Loucy (cell line): ENCODE measurements at regions not wholly inside any gene's neighbourhood (a gene's known extent, or its start where the extent isn't known, plus 50 kb on each side); places are given as distances from the start of the nearest gene placed in this dataset.

Experiments used
- H2AFZ ChIP-seq: fragments of 200-600 bp; sonication (generic); 2 replicates; pipeline ENCODE4 v1.6.0; 2016; ENCODE audit warnings: antibody characterized with exemption, mild to moderate bottlenecking, low read length, moderate library complexity
- H3F3A ChIP-seq: fragments of 200-600 bp; 2 replicates; pipeline ENCODE4 v1.6.0; 2016; ENCODE audit warnings: antibody characterized with exemption, low read depth, mild to moderate bottlenecking
- H3K27me3 ChIP-seq: fragments of 200-600 bp; sonication (generic); 2 replicates; pipeline ENCODE4 v1.6.1; 2014; ENCODE audit warnings: low read length, mild to moderate bottlenecking; ENCODE audit not compliant: insufficient read depth, poor library complexity, severe bottlenecking
- H3K36me3 ChIP-seq: fragments of 200-600 bp; sonication (generic); 2 replicates; pipeline ENCODE4 v1.6.1; 2016; ENCODE audit warnings: low read length; ENCODE audit not compliant: insufficient read depth
- H3K4me1 ChIP-seq: fragments of 200-600 bp; sonication (generic); 2 replicates; pipeline ENCODE4 v1.5.1; 2014; ENCODE audit warnings: low read length, mild to moderate bottlenecking; ENCODE audit not compliant: insufficient read depth, poor library complexity, severe bottlenecking
- H3K4me2 ChIP-seq: fragments of 200-600 bp; sonication (generic); 2 replicates; pipeline ENCODE4 v1.6.0; 2014; ENCODE audit warnings: antibody characterized with exemption, low read length, low read depth, mild to moderate bottlenecking; ENCODE audit not compliant: poor library complexity, severe bottlenecking
- H3K4me3 ChIP-seq: fragments of 200-600 bp; sonication (generic); 2 replicates; pipeline ENCODE4 v1.5.1; 2014; ENCODE audit warnings: low read length, mild to moderate bottlenecking, mixed read lengths; ENCODE audit not compliant: poor library complexity, severe bottlenecking
- H3K79me2 ChIP-seq: fragments of 200-600 bp; sonication (generic); 2 replicates; pipeline ENCODE4 v1.6.1; 2014; ENCODE audit warnings: low read length; ENCODE audit not compliant: insufficient read depth
- H3K9ac ChIP-seq: fragments of 200-600 bp; sonication (generic); 2 replicates; pipeline ENCODE4 v1.6.0; 2014; ENCODE audit warnings: mild to moderate bottlenecking, low read depth, low read length, moderate library complexity; ENCODE audit not compliant: poor library complexity, severe bottlenecking
- H3K9me2 ChIP-seq: fragments of 200-600 bp; sonication (generic); replicated peaks from 2 replicates; pipeline ENCODE4 v1.6.1; 2016; ENCODE audit warnings: low read depth, low read length, mixed read lengths
- H3K9me3 ChIP-seq: fragments of 200-600 bp; sonication (generic); 2 replicates; pipeline ENCODE4 v1.6.1; 2014; ENCODE audit warnings: mild to moderate bottlenecking, antibody characterized with exemption, low read length, low read depth; ENCODE audit not compliant: insufficient read depth
- H4K20me1 ChIP-seq: fragments of 200-600 bp; sonication (generic); 2 replicates; pipeline ENCODE4 v1.6.0; 2014; ENCODE audit warnings: antibody characterized with exemption, low read length, mild to moderate bottlenecking; ENCODE audit not compliant: insufficient read depth, poor library complexity, severe bottlenecking
- CTCF ChIP-seq: fragments of 200-600 bp; sonication (generic); conservative IDR thresholded peaks from 2 replicates; pipeline ENCODE4 v1.5.1; 2014; ENCODE audit warnings: mild to moderate bottlenecking, antibody characterized with exemption, low read length
- EZH2phosphoT487 ChIP-seq: fragments of 200-600 bp; IDR thresholded peaks from 2 replicates; pipeline ENCODE4 v1.6.1; 2018; ENCODE audit warnings: antibody characterized with exemption, mild to moderate bottlenecking, moderate library complexity, borderline replicate concordance

GRCh38 chr6:1197309-1197708 is 114.6 kb upstream of the FOXQ1 start:
- no peaks in the 10 kb centered on the region for H3K4me1 ChIP-seq
- no peak overlapping the region for H3K4me2 ChIP-seq
- no peak overlapping the region for H3K4me3 ChIP-seq
- no peaks in the 10 kb centered on the region for H4K20me1 ChIP-seq
- no peaks in the 10 kb centered on the region for H3K27me3 ChIP-seq
- TF ChIP-seq EZH2phosphoT487 (no peak), CTCF (no peak)
- H2AFZ ChIP-seq, result no peak overlapping the region
- no peaks in the 10 kb centered on the region for H3K36me3 ChIP-seq
- no peaks in the 10 kb centered on the region for H3K9me3 ChIP-seq
- H3F3A ChIP-seq, result no peaks in the 10 kb centered on the region
- no peak overlapping the region for H3K9ac ChIP-seq
- no peaks in the 10 kb centered on the region for H3K79me2 ChIP-seq
- H3K9me2 ChIP-seq, result no peaks in the 10 kb centered on the region

- H3K27me3 ChIP-seq, result no peaks in the 10 kb centered on the region
- no peaks in the 10 kb centered on the region for H3K79me2 ChIP-seq
- H3K9me2 ChIP-seq, result no peaks in the 10 kb centered on the region
- no peak for TF ChIP-seq CTCF
- TF ChIP-seq EZH2phosphoT487, result no peak
- no peaks in the 10 kb centered on the region for H3K9me3 ChIP-seq
- H4K20me1 ChIP-seq, result no peaks in the 10 kb centered on the region
- H3F3A ChIP-seq, result no peaks in the 10 kb centered on the region
- H3K4me1 ChIP-seq, result peaks cover 7% of the 10 kb centered on the region
- no peak overlapping the region for H3K9ac ChIP-seq
- H3K36me3 ChIP-seq, result no peaks in the 10 kb centered on the region
- no peak overlapping the region for H3K4me3 ChIP-seq
- no peak overlapping the region for H3K4me2 ChIP-seq
- no peak overlapping the region for H2AFZ ChIP-seq
Observed at GRCh38 chr6:1191141-1191630, 120.7 kb upstream of the FOXQ1 start.

GRCh38 chr6:1190366-1190765 is 121.5 kb upstream of the FOXQ1 start:
- no peak overlapping the region for H3K4me3 ChIP-seq
- no peaks in the 10 kb centered on the region for H3F3A ChIP-seq
- no peak overlapping the region for H3K9ac ChIP-seq
- H4K20me1 ChIP-seq, result no peaks in the 10 kb centered on the region
- no peaks in the 10 kb centered on the region for H3K9me3 ChIP-seq
- H3K4me2 ChIP-seq, result no peak overlapping the region
- TF ChIP-seq EZH2phosphoT487, result no peak
- no peak for TF ChIP-seq CTCF
- no peak overlapping the region for H2AFZ ChIP-seq
- H3K79me2 ChIP-seq, result no peaks in the 10 kb centered on the region
- no peaks in the 10 kb centered on the region for H3K36me3 ChIP-seq
- H3K4me1 ChIP-seq, result peaks cover 7% of the 10 kb centered on the region
- H3K9me2 ChIP-seq, result no peaks in the 10 kb centered on the region
- H3K27me3 ChIP-seq, result no peaks in the 10 kb centered on the region
